HL-60 (cell line): ENCODE measurements at regions not wholly inside any gene's neighbourhood (a gene's known extent, or its start where the extent isn't known, plus 50 kb on each side); places are given as distances from the start of the nearest gene placed in this dataset.

Source experiments
- CTCF ChIP-seq: IDR thresholded peaks from one replicate; pipeline ENCODE4 v1.5.1; 2011; ENCODE audit warnings: low read length, control low read depth, inconsistent platforms; ENCODE audit not compliant: insufficient read depth
- POLR2AphosphoS5 ChIP-seq: IDR thresholded peaks from 2 replicates; pipeline ENCODE4 v1.6.1; 2012; ENCODE audit warnings: low read depth
- REST ChIP-seq: IDR thresholded peaks from 2 replicates; pipeline ENCODE4 v1.6.1; 2012; ENCODE audit warnings: low read depth; ENCODE audit not compliant: insufficient replicate concordance

- TF ChIP-seq CTCF: no peak
- no peak for TF ChIP-seq POLR2AphosphoS5
- no peak for TF ChIP-seq REST
Observed at GRCh38 chr14:41378526-41378925, 228.2 kb upstream of the LRFN5 start.
